ENCODE measurements at regions not wholly inside any gene's neighbourhood (a gene's known extent, or its start where the extent isn't known, plus 50 kb on each side); places are given as distances from the start of the nearest gene placed in this dataset.

DNA sequence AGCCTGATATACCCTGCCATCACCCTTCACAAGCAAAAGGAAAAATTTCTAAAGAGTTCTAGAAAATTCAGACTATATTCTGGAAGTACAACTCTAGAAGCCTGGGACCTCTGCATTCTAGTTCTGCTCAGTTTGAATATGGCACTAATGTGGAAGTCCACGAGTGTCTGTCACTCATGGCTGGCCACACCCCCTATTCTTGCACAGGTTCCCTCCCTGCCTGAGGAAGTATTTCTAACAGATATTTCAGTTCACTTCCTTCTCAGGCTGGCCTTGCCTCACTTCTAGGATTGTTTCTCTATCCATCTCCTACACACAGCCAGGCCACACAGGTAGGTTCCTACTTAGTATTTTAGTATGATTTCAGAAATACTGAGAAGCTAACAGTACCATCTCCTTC is 67.4 kb downstream of the PHLDA1 start:
- no peak overlapping the region for H3K27ac ChIP-seq
- intact Hi-C loops (cut with DNase I), result no loop called here
- DNase-seq, result peak; percentile 61

DNA sequence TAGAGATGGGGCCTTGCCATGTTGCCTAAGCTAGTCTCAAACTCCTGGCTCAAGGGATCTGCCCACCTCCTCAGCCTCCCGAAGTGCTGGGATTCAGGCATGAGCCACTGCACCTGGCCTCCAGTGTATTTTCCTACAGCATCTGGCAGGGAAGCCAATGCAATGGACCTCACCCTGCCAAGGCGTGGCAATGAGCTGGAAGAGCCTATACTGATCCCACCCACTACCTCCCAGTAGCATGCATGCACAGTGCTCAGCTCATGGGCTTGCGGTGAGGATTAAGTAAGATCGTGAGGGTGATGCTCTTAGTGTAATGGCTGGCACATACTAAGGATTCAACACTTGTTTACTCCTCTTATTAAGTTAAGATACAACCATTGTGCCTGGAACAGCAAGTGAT is 69.7 kb downstream of the PHLDA1 start:
- Histone ChIP-seq H3K9ac (ENCODE audit: low read depth in 2 of 2, low read length in 2 of 2) (no peak overlapping the region), H3K4me1 (peaks cover 5% of the 10 kb centered on the region), H3K27ac (no peak overlapping the region), H3K27me3 (no peaks in the 10 kb centered on the region), H3K9me3 (no peaks in the 10 kb centered on the region), H3K36me3 (no peaks in the 10 kb centered on the region), H3K4me3 (no peak overlapping the region)
- peak; percentile 51 for DNase-seq
- intact Hi-C loops (cut with DNase I), result no loop called here
- no peak for TF ChIP-seq CTCF (IDR thresholded peaks at IDR 0.05)

More for the DNA sequence above, 67.4 kb downstream of the PHLDA1 start:
- no peaks in the 10 kb centered on the region for H3K36me3 ChIP-seq
- no peaks in the 10 kb centered on the region for H3K9me3 ChIP-seq
- no peaks in the 10 kb centered on the region for H3K27me3 ChIP-seq
- no peak for TF ChIP-seq CTCF (IDR thresholded peaks at IDR 0.05)
- H3K4me1 ChIP-seq, result peaks cover 5% of the 10 kb centered on the region
- H3K9ac ChIP-seq (ENCODE audit: low read depth in 2 of 2, low read length in 2 of 2), result no peak overlapping the region
- H3K4me3 ChIP-seq, result no peak overlapping the region

DNA sequence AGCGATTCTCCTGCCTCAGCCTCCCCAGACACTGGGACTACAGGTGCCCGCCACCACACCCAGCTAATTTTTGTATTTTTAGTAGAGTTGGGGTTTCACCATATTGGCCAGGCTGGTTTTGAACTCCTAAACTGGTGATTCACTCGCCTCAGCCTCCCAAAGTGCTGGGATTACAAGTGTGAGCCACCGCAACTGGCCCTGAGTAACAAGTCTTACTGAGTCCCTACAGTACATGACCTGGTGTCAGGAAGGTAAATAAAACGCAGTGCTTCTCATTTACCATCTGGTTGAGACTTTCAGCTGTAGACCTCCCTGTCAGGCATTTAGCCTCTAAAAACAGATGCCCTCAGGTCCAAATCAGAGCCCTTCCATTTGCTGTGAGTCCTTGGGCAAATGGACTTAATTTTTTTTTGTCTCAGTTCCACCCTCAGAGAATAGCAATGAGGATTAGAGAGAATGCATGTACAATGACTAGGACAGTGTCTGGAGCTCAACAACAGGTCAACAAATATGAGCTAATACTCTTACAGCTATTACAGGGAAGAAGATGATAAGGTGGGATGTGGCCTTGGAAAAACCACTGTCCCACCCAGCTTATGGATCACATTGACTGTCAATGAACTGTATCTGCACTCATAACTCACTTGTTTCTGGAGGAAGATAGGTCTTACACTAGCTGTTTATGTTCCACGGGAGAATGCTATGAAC is 70.5 kb downstream of the PHLDA1 start:
- H3K4me3 ChIP-seq, result no peak overlapping the region
- intact Hi-C loops (cut with DNase I), result no loop called here
- H3K4me1 ChIP-seq, result peaks cover 5% of the 10 kb centered on the region
- H3K27me3 ChIP-seq, result no peaks in the 10 kb centered on the region
- no peak for DNase-seq
- TF ChIP-seq CTCF (IDR thresholded peaks at IDR 0.05), result no peak
- H3K9ac ChIP-seq (ENCODE audit: low read depth in 2 of 2, low read length in 2 of 2), result no peak overlapping the region
- H3K36me3 ChIP-seq, result no peaks in the 10 kb centered on the region
- no peak overlapping the region for H3K27ac ChIP-seq
- no peaks in the 10 kb centered on the region for H3K9me3 ChIP-seq

GRCh38 chr12:75960086-75960910 is 71.3 kb downstream of the PHLDA1 start:
- H3K9me3 ChIP-seq, result no peaks in the 10 kb centered on the region
- no peak overlapping the region for H3K9ac ChIP-seq (ENCODE audit: low read depth in 2 of 2, low read length in 2 of 2)
- peak overlapping the region; percentile 24 for H3K27ac ChIP-seq
- no peak overlapping the region for H3K4me3 ChIP-seq
- TF ChIP-seq CTCF (IDR thresholded peaks at IDR 0.05), result no peak
- H3K4me1 ChIP-seq, result peaks cover 5% of the 10 kb centered on the region
- no peaks in the 10 kb centered on the region for H3K27me3 ChIP-seq
- intact Hi-C loops (cut with DNase I), result no loop called here
- DNase-seq, result peak; percentile 77
- H3K36me3 ChIP-seq, result no peaks in the 10 kb centered on the region

GRCh38 chr12:75959506-75959905 is 72.1 kb downstream of the PHLDA1 start:
- Histone ChIP-seq H3K4me3 (no peak overlapping the region), H3K36me3 (no peaks in the 10 kb centered on the region), H3K27ac (no peak overlapping the region), H3K4me1 (peaks cover 5% of the 10 kb centered on the region), H3K27me3 (no peaks in the 10 kb centered on the region), H3K9me3 (no peaks in the 10 kb centered on the region), H3K9ac (ENCODE audit: low read depth in 2 of 2, low read length in 2 of 2) (no peak overlapping the region)
- no peak for DNase-seq
- TF ChIP-seq CTCF (IDR thresholded peaks at IDR 0.05), result no peak
- intact Hi-C loops (cut with DNase I), result no loop called here

Data from colonic mucosa (tissue), 4 donors.